ENCODE measurements at regions not wholly inside any gene's neighbourhood (a gene's known extent, or its start where the extent isn't known, plus 50 kb on each side); places are given as distances from the start of the nearest gene placed in this dataset.
A peak's percentile ranks its signal among the peaks of the same experiment; 100 is the strongest.
"Not testable (repeated sequence)": the region's sequence is repeated elsewhere in the genome, so short reads cannot be mapped to it uniquely, and the experiment has no call there.

DNA sequence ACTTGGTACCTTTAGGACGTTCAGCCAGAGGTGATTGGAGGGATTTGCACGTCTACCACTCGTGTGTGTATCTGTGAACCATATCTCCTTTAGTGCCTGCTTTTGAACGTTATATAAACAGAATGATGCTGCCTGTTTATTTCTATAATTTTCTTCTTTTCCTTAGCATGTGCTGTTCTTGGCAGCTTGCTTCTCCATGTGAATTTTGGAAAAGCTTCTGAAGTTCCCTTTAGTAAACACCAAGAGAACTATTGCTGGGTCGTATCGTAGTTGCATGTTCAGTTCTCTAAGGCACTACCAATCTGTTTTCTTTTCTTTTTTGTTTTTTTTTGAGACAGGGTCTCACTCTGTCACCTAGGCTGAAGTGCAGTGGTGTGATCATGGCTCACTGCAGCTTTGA is 73.8 kb upstream of the FANCC start:
- CTCF ChIA-PET; H3K9me3 ChIP-seq (ENCODE audit: control insufficient read depth, insufficient read depth, low read length); POLR2A ChIA-PET; H3K27ac ChIP-seq (ENCODE audit: low read depth, low read length); H3K4me3 ChIP-seq (ENCODE audit: low read depth, low read length); H3K27me3 ChIP-seq (ENCODE audit: control insufficient read depth, insufficient read depth, low read length); DNase-seq (ENCODE audit: low read depth, low spot score): not testable (repeated sequence)

DNA sequence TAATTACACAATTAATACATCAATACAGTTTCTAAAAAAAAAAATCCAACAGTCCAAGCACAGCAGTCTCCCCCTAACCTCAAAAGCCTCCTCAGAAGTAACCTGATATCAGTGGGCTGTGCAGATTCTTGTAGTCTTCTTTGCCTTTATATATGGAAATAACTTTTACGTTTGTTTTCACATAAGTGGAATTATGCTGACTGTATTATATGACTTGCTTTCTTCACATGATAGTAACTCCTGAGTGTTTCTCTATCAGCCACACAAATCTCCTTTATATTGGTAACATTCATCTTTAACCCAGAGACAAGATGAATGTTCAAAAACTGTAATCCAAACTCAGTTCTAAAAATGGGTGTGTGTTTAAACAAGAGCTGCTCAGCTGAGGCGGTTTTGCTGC is 71.9 kb upstream of the FANCC start:
- no peak for DNase-seq (ENCODE audit: low read depth, low spot score)
- POLR2A ChIA-PET, result no interaction called here
- no peaks in the 10 kb centered on the region for H3K27me3 ChIP-seq (ENCODE audit: control insufficient read depth, insufficient read depth, low read length)
- no peak overlapping the region for H3K4me3 ChIP-seq (ENCODE audit: low read depth, low read length)
- TF ChIP-seq, protein P1, sequence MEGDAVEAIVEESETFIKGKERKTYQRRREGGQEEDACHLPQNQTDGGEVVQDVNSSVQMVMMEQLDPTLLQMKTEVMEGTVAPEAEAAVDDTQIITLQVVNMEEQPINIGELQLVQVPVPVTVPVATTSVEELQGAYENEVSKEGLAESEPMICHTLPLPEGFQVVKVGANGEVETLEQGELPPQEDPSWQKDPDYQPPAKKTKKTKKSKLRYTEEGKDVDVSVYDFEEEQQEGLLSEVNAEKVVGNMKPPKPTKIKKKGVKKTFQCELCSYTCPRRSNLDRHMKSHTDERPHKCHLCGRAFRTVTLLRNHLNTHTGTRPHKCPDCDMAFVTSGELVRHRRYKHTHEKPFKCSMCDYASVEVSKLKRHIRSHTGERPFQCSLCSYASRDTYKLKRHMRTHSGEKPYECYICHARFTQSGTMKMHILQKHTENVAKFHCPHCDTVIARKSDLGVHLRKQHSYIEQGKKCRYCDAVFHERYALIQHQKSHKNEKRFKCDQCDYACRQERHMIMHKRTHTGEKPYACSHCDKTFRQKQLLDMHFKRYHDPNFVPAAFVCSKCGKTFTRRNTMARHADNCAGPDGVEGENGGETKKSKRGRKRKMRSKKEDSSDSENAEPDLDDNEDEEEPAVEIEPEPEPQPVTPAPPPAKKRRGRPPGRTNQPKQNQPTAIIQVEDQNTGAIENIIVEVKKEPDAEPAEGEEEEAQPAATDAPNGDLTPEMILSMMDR (IDR thresholded peaks at IDR 0.05; ENCODE audit: low read depth, low read length), result no peak
- CTCF ChIA-PET, result interaction anchor here (1.2 kb wide), 1 partner anchor 13 kb away, joined by 3 read pairs; no protein-coding TSS in a partner anchor
- H3K27ac ChIP-seq (ENCODE audit: low read depth, low read length), result no peak overlapping the region
- no peaks in the 10 kb centered on the region for H3K9me3 ChIP-seq (ENCODE audit: control insufficient read depth, insufficient read depth, low read length)

DNA sequence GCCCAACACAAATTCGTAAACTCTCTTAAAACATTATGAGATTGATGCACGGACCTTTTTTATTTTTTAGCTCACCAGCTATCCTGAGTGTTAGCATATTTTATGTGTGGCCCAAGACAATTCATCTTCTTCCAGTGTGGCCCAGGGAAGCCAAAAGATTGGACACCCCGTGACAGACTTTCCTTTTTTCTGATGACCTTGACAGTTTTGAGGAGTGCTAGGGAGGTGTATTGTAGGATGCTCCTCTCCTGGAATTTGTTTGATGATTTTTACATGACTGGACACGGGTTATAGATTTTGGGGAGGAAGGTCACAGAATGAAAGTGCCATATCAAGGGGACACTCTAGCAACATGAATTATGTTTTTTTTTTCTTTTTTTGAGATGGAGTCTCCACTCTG is 69.3 kb upstream of the FANCC start:
- no peak overlapping the region for H3K4me3 ChIP-seq (ENCODE audit: low read depth, low read length)
- H3K27ac ChIP-seq (ENCODE audit: low read depth, low read length), result no peak overlapping the region
- no peak for DNase-seq (ENCODE audit: low read depth, low spot score)
- no peaks in the 10 kb centered on the region for H3K27me3 ChIP-seq (ENCODE audit: control insufficient read depth, insufficient read depth, low read length)
- ChIA-PET CTCF (no interaction called here), POLR2A (no interaction called here)
- TF ChIP-seq, protein P1 (IDR thresholded peaks at IDR 0.05; ENCODE audit: low read depth, low read length), result no peak
- no peaks in the 10 kb centered on the region for H3K9me3 ChIP-seq (ENCODE audit: control insufficient read depth, insufficient read depth, low read length)

DNA sequence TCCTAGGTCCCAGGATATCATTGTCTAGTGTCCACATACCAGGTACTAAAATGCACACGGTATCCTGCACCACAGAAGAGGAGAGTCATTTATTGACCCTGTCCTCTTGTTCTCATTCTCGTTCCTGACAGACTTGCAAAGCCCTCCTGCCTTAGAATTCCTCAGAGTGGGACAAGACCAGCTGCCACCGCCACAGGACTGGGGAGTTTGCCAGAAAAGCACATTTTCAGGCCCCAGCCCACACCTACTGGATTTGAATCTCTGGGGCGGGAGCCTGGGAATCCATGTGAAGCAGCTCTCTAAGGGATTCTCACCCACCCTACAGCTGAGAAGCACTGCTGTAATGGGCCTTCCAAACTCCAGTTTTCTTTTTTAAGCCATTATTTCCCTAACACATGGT is 68.0 kb upstream of the FANCC start:
- Histone ChIP-seq H3K4me3 (ENCODE audit: low read depth, low read length) (no peak overlapping the region), H3K27ac (ENCODE audit: low read depth, low read length) (no peak overlapping the region), H3K27me3 (ENCODE audit: control insufficient read depth, insufficient read depth, low read length) (no peaks in the 10 kb centered on the region), H3K9me3 (ENCODE audit: control insufficient read depth, insufficient read depth, low read length) (no peaks in the 10 kb centered on the region)
- ChIA-PET POLR2A (no interaction called here), CTCF (no interaction called here)
- DNase-seq (ENCODE audit: low read depth, low spot score), result no peak
- TF ChIP-seq, protein P1 (IDR thresholded peaks at IDR 0.05; ENCODE audit: low read depth, low read length), result no peak

DNA sequence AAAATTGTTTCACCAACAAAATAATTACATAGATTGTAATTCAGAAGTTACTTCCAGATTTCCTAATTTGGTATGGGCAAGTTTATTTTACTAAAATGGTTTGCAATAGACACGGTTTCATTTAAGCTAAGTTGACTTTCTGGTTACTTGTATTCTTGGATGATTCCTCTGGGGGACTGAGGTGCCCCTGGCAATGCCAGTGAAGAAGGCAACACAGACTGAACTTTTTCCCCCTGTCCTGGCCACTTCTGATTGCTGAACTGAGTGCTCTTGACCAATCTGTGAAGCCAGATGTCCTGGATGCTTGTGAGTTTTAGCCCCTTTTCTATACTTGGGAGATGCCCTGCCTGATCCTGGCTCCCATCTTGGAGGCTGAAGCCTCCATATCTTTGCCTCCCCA is 66.3 kb upstream of the FANCC start:
- POLR2A ChIA-PET, result interaction anchor here (0.9 to 1.5 kb wide), 3 partner anchors 26 to 114 kb away, joined by 3 to 4 read pairs (median 4); no protein-coding TSS in a partner anchor

More for the DNA sequence above, 66.3 kb upstream of the FANCC start:
- peak overlapping the region; percentile 68 for H3K27ac ChIP-seq (ENCODE audit: low read depth, low read length)
- TF ChIP-seq, protein P1 (IDR thresholded peaks at IDR 0.05; ENCODE audit: low read depth, low read length), result no peak
- CTCF ChIA-PET, result interaction anchor here (1.0 to 2.3 kb wide), 2 partner anchors 14 to 47 kb away, joined by 3 to 7 read pairs; no protein-coding TSS in a partner anchor
- H3K9me3 ChIP-seq (ENCODE audit: control insufficient read depth, insufficient read depth, low read length), result no peaks in the 10 kb centered on the region
- no peak for DNase-seq (ENCODE audit: low read depth, low spot score)
- no peak overlapping the region for H3K4me3 ChIP-seq (ENCODE audit: low read depth, low read length)
- H3K27me3 ChIP-seq (ENCODE audit: control insufficient read depth, insufficient read depth, low read length), result no peaks in the 10 kb centered on the region
